ENCODE measurements at regions not wholly inside any gene's neighbourhood (a gene's known extent, or its start where the extent isn't known, plus 50 kb on each side); places are given as distances from the start of the nearest gene placed in this dataset.

GRCh38 chr17:72492941-72493340, 372.1 kb downstream of the SOX9 start:
- no peaks in the 10 kb centered on the region for H3K36me3 Mint-ChIP-seq (ENCODE audit: low read depth)
- H3K9me3 Mint-ChIP-seq, result no peaks in the 10 kb centered on the region
- DNase-seq, result no peak
- Histone ChIP-seq H3K27me3 (ENCODE audit: control insufficient read depth, insufficient read depth, low read length, poor library complexity, severe bottlenecking) (no peaks in the 10 kb centered on the region), H3K36me3 (ENCODE audit: control insufficient read depth, insufficient read depth, low read length) (no peaks in the 10 kb centered on the region), H3K9ac (ENCODE audit: extremely low read depth, low read length, poor library complexity, severe bottlenecking) (no peak overlapping the region), H3K4me3 (ENCODE audit: low read length) (no peak overlapping the region), H3K4me1 (ENCODE audit: control insufficient read depth, insufficient read depth, low read length) (no peaks in the 10 kb centered on the region), H3K27ac (ENCODE audit: low read depth, low read length) (no peak overlapping the region), H3K9me3 (ENCODE audit: control insufficient read depth, low read length) (no peaks in the 10 kb centered on the region)
- TF ChIP-seq, protein P1, sequence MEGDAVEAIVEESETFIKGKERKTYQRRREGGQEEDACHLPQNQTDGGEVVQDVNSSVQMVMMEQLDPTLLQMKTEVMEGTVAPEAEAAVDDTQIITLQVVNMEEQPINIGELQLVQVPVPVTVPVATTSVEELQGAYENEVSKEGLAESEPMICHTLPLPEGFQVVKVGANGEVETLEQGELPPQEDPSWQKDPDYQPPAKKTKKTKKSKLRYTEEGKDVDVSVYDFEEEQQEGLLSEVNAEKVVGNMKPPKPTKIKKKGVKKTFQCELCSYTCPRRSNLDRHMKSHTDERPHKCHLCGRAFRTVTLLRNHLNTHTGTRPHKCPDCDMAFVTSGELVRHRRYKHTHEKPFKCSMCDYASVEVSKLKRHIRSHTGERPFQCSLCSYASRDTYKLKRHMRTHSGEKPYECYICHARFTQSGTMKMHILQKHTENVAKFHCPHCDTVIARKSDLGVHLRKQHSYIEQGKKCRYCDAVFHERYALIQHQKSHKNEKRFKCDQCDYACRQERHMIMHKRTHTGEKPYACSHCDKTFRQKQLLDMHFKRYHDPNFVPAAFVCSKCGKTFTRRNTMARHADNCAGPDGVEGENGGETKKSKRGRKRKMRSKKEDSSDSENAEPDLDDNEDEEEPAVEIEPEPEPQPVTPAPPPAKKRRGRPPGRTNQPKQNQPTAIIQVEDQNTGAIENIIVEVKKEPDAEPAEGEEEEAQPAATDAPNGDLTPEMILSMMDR (conservative IDR thresholded peaks at IDR 0.05), result no peak
- H3K27me3 Mint-ChIP-seq (ENCODE audit: insufficient read depth), result peaks cover 54% of the 10 kb centered on the region
- H3K4me1 Mint-ChIP-seq, result peaks cover 7% of the 10 kb centered on the region
- 87 to 93% methylated on average over 4 to 5 of the region's 5 CpGs for WGBS, 2 experiments (ENCODE audit: insufficient coverage in 1 of 2, insufficient read length in 1 of 2)
- no peak overlapping the region for H3K27ac Mint-ChIP-seq
- no peak overlapping the region for H3K4me3 Mint-ChIP-seq

- no peak overlapping the region for H3K4me3 Mint-ChIP-seq
- no peak for DNase-seq
- no peak overlapping the region for H3K27ac ChIP-seq (ENCODE audit: low read depth, low read length)
- H3K9me3 Mint-ChIP-seq, result no peaks in the 10 kb centered on the region
- no peak overlapping the region for H3K4me3 ChIP-seq (ENCODE audit: low read length)
- H3K27me3 Mint-ChIP-seq (ENCODE audit: insufficient read depth), result peaks cover 57% of the 10 kb centered on the region
- no peaks in the 10 kb centered on the region for H3K36me3 ChIP-seq (ENCODE audit: control insufficient read depth, insufficient read depth, low read length)
- TF ChIP-seq, protein P1 (conservative IDR thresholded peaks at IDR 0.05), result no peak
- H3K27me3 ChIP-seq (ENCODE audit: control insufficient read depth, insufficient read depth, low read length, poor library complexity, severe bottlenecking), result no peaks in the 10 kb centered on the region
- peaks cover under 1% of the 10 kb centered on the region for H3K4me1 Mint-ChIP-seq
- no peaks in the 10 kb centered on the region for H3K9me3 ChIP-seq (ENCODE audit: control insufficient read depth, low read length)
- H3K9ac ChIP-seq (ENCODE audit: extremely low read depth, low read length, poor library complexity, severe bottlenecking), result no peak overlapping the region
- no peaks in the 10 kb centered on the region for H3K36me3 Mint-ChIP-seq (ENCODE audit: low read depth)
- no peak overlapping the region for H3K27ac Mint-ChIP-seq
- no peaks in the 10 kb centered on the region for H3K4me1 ChIP-seq (ENCODE audit: control insufficient read depth, insufficient read depth, low read length)
- 93% methylated on average over 2 of the region's 2 CpGs for WGBS, 2 experiments (ENCODE audit: insufficient coverage in 1 of 2, insufficient read length in 1 of 2)
Measured at GRCh38 chr17:72494566-72494965, 373.7 kb downstream of the SOX9 start.

GRCh38 chr17:72496461-72496860, 375.6 kb downstream of the SOX9 start:
- 93 to 100% methylated on average over 4 to 6 of the region's 6 CpGs for WGBS, 2 experiments (ENCODE audit: insufficient coverage in 1 of 2, insufficient read length in 1 of 2)
- peaks cover 4% of the 10 kb centered on the region for H3K27me3 ChIP-seq (ENCODE audit: control insufficient read depth, insufficient read depth, low read length, poor library complexity, severe bottlenecking)
- Mint-ChIP-seq H3K36me3 (ENCODE audit: low read depth) (no peaks in the 10 kb centered on the region), H3K9me3 (peaks cover 6% of the 10 kb centered on the region), H3K27me3 (ENCODE audit: insufficient read depth) (peaks cover 52% of the 10 kb centered on the region), H3K27ac (no peak overlapping the region), H3K4me3 (no peak overlapping the region), H3K4me1 (peaks cover 3% of the 10 kb centered on the region)
- peaks cover 5% of the 10 kb centered on the region for H3K9me3 ChIP-seq (ENCODE audit: control insufficient read depth, low read length)
- TF ChIP-seq, protein P1 (conservative IDR thresholded peaks at IDR 0.05), result no peak
- H3K4me3 ChIP-seq (ENCODE audit: low read length), result no peak overlapping the region
- DNase-seq, result no peak
- H3K27ac ChIP-seq (ENCODE audit: low read depth, low read length), result no peak overlapping the region
- H3K9ac ChIP-seq (ENCODE audit: extremely low read depth, low read length, poor library complexity, severe bottlenecking), result no peak overlapping the region
- H3K36me3 ChIP-seq (ENCODE audit: control insufficient read depth, insufficient read depth, low read length), result no peaks in the 10 kb centered on the region
- H3K4me1 ChIP-seq (ENCODE audit: control insufficient read depth, insufficient read depth, low read length), result no peaks in the 10 kb centered on the region

Measured in endodermal cell (in vitro differentiated cells).